ENCODE measurements at regions not wholly inside any gene's neighbourhood (a gene's known extent, or its start where the extent isn't known, plus 50 kb on each side); places are given as distances from the start of the nearest gene placed in this dataset.

DNA sequence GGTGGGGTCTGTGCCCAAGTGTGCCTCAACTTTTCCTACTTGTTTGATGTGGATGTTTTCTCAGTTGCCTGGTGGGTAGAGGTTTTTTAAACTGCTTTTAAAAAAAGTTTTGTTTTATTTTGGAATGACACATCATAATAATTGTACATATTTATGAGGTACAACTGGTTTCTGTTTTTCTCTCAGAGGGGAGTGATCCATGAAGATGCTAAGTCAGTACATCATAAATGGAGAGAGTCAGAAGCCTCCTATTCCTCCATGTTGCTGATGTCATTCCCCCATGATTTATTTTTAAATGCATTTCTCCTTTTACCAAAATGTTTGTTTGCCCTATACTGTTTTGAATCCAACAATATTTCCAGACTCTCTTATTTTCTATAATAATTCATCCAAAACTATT lies 77.3 kb upstream of the CLVS2 start:
- TF ChIP-seq, protein P1, sequence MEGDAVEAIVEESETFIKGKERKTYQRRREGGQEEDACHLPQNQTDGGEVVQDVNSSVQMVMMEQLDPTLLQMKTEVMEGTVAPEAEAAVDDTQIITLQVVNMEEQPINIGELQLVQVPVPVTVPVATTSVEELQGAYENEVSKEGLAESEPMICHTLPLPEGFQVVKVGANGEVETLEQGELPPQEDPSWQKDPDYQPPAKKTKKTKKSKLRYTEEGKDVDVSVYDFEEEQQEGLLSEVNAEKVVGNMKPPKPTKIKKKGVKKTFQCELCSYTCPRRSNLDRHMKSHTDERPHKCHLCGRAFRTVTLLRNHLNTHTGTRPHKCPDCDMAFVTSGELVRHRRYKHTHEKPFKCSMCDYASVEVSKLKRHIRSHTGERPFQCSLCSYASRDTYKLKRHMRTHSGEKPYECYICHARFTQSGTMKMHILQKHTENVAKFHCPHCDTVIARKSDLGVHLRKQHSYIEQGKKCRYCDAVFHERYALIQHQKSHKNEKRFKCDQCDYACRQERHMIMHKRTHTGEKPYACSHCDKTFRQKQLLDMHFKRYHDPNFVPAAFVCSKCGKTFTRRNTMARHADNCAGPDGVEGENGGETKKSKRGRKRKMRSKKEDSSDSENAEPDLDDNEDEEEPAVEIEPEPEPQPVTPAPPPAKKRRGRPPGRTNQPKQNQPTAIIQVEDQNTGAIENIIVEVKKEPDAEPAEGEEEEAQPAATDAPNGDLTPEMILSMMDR (IDR thresholded peaks at IDR 0.05) = no peak
- TF ChIP-seq POLR2A (IDR thresholded peaks at IDR 0.05) (no peak), POLR2AphosphoS5 (IDR thresholded peaks at IDR 0.05; ENCODE audit: insufficient read depth in 1 of 2, low read depth in 1 of 2) (no peak)
